NOMO-1 treated with DMSO at 0.1 percent for 48 hours (cell line): ENCODE measurements at regions not wholly inside any gene's neighbourhood (a gene's known extent, or its start where the extent isn't known, plus 50 kb on each side); places are given as distances from the start of the nearest gene placed in this dataset.
"Not testable (repeated sequence)": the region's sequence is repeated elsewhere in the genome, so short reads cannot be mapped to it uniquely, and the experiment has no call there.

Source experiments
- DNase-seq: peaks from one replicate; lab custom pipeline; 2025; ENCODE audit not compliant: unreplicated experiment; lab: John Stamatoyannopoulos, UW

DNA sequence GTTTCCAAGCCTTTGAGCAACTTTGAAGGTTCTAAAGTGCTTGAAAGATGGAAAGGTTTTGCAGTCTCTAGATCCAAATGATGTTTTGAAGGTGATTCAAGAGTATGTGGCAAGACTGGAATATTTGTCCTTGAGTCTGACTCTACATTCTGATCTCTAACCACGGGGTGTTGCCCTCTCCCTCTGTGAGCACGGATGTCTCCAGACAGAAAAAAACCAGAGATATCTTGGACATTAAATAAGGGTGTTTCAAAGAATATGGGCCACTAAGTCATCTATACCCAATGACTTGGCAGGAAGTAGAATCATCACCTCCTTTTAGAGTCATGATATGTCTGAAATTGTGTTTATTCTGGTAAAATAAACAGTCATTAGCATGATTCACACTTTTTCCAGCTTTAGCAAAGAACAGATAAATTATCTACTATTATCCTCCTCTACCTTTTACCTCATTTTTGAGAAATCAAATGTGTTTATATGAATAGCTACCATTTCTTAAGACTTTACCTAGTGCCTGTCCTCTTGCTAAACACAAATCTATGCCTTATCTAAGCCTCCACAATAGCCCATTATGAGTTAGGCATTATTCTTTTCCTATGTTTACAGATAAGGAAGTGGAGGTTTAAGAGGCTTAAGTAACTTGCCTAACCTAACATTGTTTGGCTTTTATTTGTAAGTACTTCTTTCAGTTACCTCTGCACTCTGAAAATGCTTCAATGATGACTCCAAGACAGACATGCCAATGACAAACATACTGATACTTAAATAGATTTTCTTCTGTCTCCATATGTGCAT lies 384.4 kb downstream of the BMP2 start:
- no peak for DNase-seq

DNA sequence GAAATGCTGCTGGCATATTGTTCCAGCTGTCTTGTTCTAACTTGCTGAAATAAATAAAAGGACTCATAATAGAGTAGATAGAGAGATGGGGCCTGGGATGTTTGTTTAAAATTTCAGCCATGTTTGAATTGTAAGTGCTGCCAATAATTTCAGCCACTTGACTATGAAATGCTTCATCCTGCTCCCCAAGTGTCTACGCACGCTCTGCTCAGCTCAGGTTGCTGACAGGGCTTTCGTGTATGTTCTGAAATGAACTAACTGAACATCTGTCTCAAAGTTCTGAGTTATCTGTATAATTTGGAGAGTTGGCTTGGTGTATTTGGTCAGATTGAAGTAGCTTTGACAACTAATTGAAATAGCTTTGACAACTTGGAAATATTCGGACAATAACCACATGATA lies 387.8 kb downstream of the BMP2 start:
- DNase-seq = no peak

GRCh38 chr20:7155794-7156193 lies 388.3 kb downstream of the BMP2 start:
- DNase-seq = no peak

GRCh38 chr20:7159903-7160302 lies 392.4 kb downstream of the BMP2 start:
- DNase-seq = no peak

GRCh38 chr20:7161690-7162089 lies 394.2 kb downstream of the BMP2 start:
- no peak for DNase-seq

GRCh38 chr20:7171911-7172310 lies 404.4 kb downstream of the BMP2 start:
- no peak for DNase-seq

DNA sequence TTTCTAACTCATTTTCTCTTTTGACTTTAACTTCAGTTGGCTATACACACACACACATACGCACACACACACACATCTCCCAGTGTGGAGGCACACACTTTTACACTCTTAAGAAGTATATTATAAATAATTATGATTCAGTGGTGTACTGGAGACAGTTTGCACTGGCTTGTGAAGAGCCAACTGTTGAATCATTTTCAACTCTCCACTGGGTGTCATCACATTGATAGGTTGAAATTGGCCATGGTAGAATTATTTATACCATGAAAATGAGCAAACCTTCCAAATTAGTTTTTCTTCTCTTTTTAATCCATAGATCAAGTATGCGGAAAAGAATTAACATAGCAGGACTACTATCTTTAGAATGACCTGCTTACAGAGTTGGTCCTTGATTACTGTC lies 407.1 kb downstream of the BMP2 start:
- no peak for DNase-seq

DNA sequence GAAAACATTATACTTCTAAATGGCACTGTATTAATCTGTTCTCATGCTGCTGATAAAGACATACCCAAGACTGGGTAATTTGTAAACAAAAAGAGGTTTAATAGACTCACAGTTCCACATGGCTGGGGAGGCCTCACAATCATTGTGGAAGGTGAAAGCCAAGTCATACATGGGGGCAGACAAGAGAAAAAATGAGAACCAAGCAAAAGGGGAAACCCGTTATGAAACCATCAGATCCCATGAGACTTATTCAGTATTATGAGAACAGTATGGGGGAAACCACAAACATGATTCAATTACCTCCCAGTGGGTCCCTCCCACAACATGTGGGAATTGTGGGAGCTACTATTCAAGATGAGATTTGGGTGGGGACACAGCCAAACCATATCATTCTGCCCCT lies 408.3 kb downstream of the BMP2 start:
- DNase-seq = not testable (repeated sequence)

DNA sequence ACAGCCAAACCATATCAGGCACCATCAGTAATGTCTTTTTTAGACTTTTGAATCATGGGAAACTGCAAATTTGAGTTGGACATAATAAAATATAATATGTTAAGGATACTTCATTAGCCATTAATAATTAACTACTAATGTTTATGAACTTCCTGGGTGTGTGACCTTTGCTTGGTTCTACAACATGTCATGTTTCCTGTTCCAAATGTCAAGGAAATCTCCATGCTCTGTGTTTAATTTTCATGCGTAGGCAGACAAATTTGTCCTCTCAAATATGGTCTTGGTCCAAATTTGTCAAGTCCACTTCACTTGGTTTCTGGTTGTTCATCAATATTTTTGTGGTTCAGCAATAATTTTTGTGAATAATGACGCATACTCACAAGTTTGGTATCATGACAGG lies 410.5 kb downstream of the BMP2 start:
- no peak for DNase-seq

DNA sequence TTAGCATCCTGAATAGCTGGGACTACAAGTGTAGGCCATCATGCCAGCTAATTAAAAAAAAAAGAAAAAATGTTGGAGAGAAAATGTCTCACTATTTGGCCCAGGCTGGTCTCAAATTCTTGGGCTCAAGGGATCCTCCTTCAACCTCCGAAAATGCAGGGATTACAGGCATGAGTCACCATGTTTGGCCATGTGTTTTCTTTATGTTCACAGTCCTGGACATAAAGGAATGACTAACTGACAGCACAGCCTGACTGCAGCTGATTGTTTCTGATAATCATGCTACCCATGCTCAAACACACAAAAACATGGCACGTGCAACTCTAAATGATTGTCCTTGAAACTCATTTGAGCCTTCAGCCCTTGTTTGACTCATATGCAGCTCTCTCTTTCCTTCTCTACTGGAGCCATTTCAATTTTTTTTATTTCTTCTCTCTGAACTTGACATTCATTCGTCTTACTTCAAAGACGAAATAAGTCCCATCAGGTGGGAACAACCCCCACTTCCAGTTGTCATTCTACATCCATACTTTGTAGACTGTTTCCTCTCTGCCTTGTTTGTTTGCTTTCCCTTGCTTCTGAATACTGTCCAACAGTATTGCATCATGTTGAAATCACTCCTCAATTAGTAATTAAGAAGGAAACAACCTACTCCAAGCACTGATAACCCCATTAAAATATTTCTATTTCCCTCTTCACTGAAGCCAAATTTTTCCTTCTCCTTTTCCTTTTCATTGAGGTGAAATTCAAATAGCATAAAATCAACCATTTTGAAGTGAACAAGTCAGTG lies 413.0 kb downstream of the BMP2 start:
- no peak for DNase-seq

DNA sequence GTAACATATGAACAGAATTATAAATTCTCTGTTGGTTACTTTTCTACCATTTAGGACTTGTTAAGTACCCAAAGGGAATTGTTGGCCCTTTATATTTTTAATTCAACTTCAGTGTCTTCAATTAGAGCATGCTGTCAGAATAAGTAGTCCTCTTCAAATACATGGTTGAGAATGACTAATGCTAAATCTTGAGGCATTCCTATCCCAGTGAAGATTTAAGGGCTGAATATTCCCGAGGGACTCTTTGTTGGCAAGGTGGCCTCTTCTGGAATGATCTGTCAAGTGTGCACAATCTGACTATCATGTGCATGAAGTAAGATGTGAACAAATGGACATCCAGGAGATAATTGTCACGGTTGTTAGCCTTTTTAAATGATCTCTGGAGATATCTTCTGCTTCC lies 421.7 kb downstream of the BMP2 start:
- no peak for DNase-seq

DNA sequence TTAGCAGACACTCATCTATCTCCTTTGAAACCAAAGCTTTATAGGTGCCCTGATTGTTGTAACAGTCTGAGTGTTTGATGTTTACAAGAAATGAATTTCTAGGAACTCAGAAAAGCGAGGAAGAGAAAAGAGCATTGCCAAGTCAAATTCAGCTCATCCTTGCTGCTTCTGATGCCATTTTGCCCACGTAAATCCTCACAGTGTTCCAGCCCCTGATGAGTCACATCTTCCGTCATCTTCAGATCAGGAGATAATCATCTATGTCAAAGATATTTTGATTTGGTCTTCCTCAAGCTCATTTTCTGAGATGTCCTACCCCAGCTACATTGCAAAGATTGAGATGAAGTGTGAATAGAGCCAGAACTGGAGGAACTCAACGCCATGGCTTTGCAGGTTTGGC lies 426.2 kb downstream of the BMP2 start:
- DNase-seq = no peak

GRCh38 chr20:7195704-7196103 lies 428.2 kb downstream of the BMP2 start:
- DNase-seq = no peak

GRCh38 chr20:7196481-7196880 lies 429.0 kb downstream of the BMP2 start:
- DNase-seq = no peak

GRCh38 chr20:7199861-7200260 lies 432.4 kb downstream of the BMP2 start:
- no peak for DNase-seq

DNA sequence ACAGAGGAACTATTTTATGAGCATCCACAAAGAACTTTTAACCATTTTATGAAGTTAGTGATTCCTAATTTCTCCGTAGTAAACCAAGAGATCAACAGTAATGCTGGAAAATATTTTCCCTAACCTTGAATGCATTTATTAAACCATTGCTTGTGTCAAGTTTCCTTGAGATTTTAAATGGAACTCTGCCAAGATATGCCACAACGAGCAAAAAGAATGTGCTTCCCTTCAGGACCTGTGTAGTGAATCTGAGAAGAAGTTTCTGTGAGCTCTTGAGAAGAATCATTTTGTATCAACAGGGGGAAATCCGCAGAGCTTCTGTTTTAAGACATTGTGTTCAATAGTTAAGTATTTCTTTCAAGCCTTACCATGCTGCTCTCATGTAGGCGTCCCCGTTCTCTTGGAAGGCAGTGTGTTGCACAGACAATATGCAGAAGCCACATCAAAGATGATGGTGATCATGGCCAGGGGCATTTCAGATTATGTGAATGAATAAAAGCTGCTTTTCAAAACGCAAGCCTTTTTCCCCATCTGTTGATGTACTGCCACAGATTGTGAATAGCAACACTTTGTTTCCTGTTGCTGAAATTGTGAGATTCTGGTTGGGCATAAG lies 439.8 kb downstream of the BMP2 start:
- DNase-seq = no peak

DNA sequence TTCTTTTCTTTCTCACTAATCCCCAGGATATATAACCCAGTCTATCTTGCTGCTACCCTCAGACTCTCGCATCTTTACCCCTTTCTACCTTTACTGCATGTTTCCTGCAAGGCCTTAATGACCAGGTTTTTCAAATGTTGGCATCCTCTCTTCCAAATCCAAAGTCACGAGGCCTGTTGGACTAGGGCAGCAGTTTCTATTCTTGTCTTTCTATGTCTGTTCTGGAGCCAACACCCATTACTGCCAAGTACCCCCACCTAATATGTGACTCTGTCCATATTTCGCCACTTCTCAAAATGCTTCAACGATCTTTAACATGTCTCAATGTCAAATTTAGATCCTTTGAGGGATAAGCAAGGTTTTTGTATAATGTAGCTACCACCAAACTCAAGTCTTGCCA lies 443.4 kb downstream of the BMP2 start:
- no peak for DNase-seq

- DNase-seq = no peak
Observed at GRCh38 chr20:7214081-7214740, 446.7 kb downstream of the BMP2 start.

DNA sequence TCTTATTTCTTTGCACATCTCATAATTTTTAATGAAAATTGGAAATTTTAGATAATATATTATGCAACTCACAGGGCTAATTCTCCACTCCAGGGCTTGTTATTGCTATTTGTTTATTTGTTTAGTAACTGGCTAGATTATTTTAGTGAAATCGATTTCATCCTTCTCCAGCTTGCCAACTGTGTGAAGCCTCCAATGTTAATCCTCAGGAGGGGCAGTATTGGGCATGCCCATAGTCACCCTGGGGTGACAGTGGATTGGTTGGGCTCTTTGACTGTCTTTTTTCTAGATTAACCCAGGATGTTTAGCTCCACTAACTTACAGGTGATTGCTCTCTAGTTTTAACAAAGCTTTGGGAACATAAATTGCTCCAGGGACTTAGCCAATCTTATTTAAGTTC lies 450.1 kb downstream of the BMP2 start:
- no peak for DNase-seq

GRCh38 chr20:7220755-7221154 lies 453.3 kb downstream of the BMP2 start:
- no peak for DNase-seq

DNA sequence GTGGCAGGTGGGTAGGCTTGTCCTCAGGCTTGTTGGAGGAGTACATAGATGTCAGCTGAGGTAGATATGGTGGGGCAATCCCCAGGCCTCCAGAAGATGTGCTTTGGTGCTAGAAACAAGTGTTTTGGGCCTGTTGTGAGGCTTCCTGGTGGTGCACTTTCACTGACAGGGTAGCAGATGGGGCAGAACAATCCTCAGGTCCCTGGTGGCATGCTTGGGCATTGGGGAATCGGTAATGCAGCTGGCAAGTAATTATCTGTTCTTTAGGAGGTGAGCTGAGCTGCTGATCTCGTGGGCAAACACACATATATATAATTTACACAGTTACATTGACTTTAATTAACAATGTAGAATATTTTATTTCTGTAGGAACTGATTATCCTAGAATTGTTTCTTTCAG lies 458.7 kb downstream of the BMP2 start:
- DNase-seq = no peak

- DNase-seq = no peak
Observed at GRCh38 chr20:7231303-7231702, 463.8 kb downstream of the BMP2 start.
